ENCODE measurements at regions not wholly inside any gene's neighbourhood (a gene's known extent, or its start where the extent isn't known, plus 50 kb on each side); places are given as distances from the start of the nearest gene placed in this dataset.
"Not testable (repeated sequence)": the region's sequence is repeated elsewhere in the genome, so short reads cannot be mapped to it uniquely, and the experiment has no call there.

DNA sequence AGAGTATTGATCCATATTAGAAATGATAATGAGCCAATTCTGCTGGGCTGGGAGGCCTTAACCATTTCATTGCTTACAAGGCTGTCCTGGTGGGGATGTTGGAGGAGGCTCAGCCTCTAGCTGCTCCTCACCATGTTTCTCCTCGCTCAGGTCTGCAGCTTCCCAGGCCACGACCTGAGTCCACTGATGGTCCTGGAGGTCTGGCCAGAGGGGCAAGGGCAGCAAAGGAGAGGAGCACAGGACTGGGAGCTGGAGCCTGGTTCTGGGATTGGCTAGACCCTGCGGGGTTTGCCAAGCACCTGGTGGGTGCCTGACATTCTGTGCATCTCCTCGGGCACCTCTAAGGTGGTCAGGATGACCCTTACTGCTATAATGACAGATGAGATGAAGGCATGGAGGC is 92.6 kb downstream of the KIF26A start:
- no peak overlapping the region for H3K4me3 Mint-ChIP-seq
- POLR2A ChIA-PET, result no interaction called here
- H3K9me3 Mint-ChIP-seq, result peaks cover 0 to 30% (median 14%) of the 10 kb centered on the region in 9 donors
- no peak for ATAC-seq
- H3K4me1 Mint-ChIP-seq, result peaks cover 9 to 15% (median 12%) of the 10 kb centered on the region in 4 donors
- peaks cover 0 to 19% (median 8%) of the 10 kb centered on the region in 3 donors for H3K36me3 Mint-ChIP-seq
- DNase-seq, result peak in 1 of 10 donors; percentile 54
- peaks cover 0 to 5% (median 0%) of the 10 kb centered on the region in 5 donors for H3K27me3 Mint-ChIP-seq
- H3K27ac Mint-ChIP-seq, result no peak overlapping the region

DNA sequence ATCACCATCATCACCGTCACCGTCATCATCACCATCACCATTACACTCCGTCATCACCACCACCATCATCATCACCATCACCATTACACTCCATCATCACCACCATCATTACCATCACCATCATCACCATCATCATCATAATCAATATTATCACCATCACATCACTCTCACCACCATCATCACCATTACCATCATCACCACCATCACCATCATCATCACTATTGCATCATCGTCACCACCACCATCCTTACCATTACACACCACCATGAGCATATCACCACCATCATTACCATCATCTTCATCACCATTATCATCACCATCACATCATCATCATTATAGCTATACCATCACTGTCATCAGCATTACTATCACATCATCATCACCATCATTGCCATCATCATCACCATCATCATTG is 93.7 kb downstream of the KIF26A start:
- H3K9me3 Mint-ChIP-seq, result peaks cover 0 to 41% (median 20%) of the 10 kb centered on the region in 9 donors
- POLR2A ChIA-PET, result no interaction called here
- no peak for ATAC-seq

DNA sequence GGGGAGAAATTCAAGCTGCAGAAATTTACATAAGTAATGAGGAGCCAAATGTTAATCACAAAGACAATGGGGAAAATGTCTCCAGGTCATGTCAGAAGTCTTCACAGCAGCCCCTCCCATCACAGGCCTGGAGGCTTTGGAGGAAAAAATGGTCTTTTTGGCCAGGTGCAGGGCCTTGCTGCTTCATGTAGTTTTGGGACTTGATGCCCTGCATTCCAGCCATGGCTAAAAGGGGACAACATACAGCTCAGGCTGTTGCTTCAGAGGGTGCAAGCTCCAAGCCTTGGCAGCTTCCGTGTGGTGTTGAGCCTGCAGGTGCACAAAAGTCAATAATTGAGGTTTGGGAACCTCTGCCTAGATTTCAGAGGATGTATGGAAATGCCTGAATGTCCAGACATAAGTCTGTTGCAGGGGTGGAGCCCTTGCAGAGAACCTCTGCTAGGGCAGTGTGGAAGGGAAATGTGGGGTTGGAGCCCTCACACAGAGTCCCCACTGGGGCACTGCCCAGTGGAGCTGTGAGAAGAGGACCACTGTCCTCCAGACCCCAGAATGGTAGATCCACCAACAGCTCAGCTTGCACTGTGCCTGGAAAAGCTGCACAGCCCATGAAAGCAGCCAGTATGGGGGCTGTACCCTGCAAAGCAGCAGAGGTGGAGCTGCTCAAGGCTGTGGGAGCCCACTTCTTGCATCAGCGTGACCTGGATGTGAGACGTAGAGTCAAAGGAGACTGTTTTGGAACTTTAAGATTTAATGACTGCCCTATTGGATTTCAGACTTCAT is 95.8 kb downstream of the KIF26A start:
- Mint-ChIP-seq H3K27me3 (peaks cover 0 to 22% (median 8%) of the 10 kb centered on the region in 5 donors), H3K36me3 (peaks cover 0 to 35% (median 11%) of the 10 kb centered on the region in 3 donors), H3K9me3 (peaks cover 0 to 48% (median 24%) of the 10 kb centered on the region in 9 donors)
- ATAC-seq, H3K4me3 Mint-ChIP-seq, H3K27ac Mint-ChIP-seq, H3K4me1 Mint-ChIP-seq, POLR2A ChIA-PET: not testable (repeated sequence)
- DNase-seq, result peak in 1 of 10 donors; percentile 38

More for the DNA sequence above, 93.7 kb downstream of the KIF26A start:
- peaks cover 8 to 10% (median 8%) of the 10 kb centered on the region in 4 donors for H3K4me1 Mint-ChIP-seq
- H3K27ac Mint-ChIP-seq, result no peak overlapping the region
- DNase-seq, result no peak
- H3K4me3 Mint-ChIP-seq, result no peak overlapping the region
- peaks cover 0 to 10% (median 0%) of the 10 kb centered on the region in 5 donors for H3K27me3 Mint-ChIP-seq
- peaks cover 0 to 28% (median 11%) of the 10 kb centered on the region in 3 donors for H3K36me3 Mint-ChIP-seq

DNA sequence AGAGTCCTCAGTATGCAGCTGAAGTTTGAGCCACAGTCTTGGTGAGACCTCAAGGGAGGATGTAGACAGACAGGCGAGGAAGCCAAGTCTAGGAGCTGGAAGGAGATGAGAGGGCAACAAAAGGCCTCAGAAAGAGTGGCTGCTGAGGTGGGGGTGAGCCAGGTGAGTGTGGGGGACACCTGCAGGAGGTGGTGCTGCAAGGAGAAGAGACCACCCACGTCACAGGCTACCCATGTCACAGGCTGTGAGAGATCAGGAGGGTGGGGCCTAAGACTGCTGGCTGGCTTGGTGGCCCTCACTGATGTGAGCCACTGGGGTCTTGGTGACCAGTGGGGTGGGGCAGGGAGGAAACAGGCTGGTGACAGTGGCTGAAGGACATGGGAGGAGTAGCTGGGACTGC is 97.3 kb downstream of the KIF26A start:
- Mint-ChIP-seq H3K4me3 (no peak overlapping the region), H3K27me3 (peaks cover 0 to 27% (median 16%) of the 10 kb centered on the region in 5 donors), H3K9me3 (peaks cover 0 to 48% (median 24%) of the 10 kb centered on the region in 9 donors), H3K4me1 (peaks cover 0 to 9% (median 0%) of the 10 kb centered on the region in 4 donors), H3K27ac (no peak overlapping the region), H3K36me3 (peaks cover 0 to 35% (median 11%) of the 10 kb centered on the region in 3 donors)
- POLR2A ChIA-PET, result no interaction called here
- DNase-seq (peak in 1 of 10 donors; percentile 53), ATAC-seq (no peak)

DNA sequence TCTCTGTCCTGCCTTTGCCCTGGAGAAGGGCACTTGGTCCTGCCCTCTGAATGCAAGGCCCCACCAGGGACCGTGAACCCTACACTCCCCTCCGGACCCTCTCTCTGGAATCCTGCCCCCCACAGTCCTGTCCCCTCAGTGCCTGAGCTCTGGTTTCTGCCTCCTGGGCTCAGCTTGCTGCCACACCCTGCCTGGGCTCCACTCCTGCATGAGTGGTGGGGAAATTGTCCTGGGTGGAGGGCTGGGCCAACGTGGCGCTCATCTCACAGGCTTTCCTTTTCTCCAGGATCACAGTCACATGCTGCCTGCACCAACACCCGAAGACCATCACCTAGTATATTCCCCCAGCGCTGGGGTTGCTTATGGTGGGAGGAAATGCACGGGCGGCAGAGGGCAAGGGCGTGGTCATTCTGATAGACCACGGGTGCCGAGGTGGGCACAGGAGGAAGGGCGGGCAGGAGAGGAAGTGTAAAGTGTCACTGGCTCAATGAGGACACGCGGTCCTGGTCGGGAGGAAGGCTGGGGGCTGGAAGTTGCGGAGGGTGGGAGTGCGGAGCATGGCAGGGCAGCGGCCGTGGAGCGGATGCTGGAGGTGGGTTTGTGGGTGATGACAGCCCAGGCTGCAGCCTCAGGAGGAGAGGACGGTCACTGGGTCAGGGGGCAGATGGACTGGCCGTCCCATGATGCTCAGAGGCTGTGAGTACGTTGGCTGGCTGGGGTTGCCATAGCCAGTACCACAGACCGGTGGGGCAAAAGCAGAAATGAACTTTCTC is 99.5 kb downstream of the KIF26A start:
- ATAC-seq, result no peak
- Mint-ChIP-seq H3K4me3 (no peak overlapping the region), H3K27me3 (peaks cover 0 to 27% (median 17%) of the 10 kb centered on the region in 5 donors), H3K4me1 (peaks cover 0 to 9% (median 0%) of the 10 kb centered on the region in 4 donors), H3K36me3 (peaks cover 0 to 38% (median 11%) of the 10 kb centered on the region in 3 donors), H3K27ac (no peak overlapping the region), H3K9me3 (peaks cover 0 to 48% (median 24%) of the 10 kb centered on the region in 9 donors)
- peak in 1 of 10 donors; percentile 49 for DNase-seq
- POLR2A ChIA-PET, result no interaction called here

DNA sequence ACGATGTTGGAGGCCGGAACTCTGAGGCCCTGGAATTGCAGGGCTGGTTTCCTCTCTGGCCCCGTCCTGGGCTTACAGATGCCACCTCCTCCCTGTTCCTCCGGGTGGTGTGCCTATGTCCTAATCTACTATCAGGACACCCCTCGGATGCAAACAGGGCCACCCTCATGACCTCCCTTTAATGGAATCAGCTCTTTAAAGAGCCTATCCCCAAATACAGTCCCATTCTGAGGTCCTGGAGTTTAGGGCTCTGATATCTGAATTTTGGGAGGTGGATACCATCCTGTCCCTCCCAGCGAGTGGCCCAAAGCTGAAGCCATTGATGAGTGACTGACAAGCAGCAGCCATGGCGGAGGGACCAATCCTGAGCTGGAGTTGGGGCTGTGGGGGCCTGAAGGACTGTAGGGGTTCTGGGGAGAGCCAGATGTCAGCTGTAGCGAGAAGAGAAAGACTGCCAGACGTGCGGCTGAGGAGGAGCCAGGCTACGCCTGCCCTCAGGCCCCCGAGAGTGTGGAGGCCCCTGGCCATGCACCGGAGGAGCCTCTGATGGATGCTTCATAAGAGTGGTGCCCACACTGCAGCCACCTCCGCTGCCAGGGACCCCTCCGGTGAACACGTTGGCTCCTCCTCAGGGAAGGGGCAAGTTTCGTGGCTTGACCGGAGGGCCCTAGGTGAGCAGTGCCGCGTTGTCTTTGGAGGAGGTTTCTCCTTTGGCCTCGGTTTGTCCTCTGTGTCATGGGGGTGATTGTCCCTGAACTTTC is 100.2 kb downstream of the KIF26A start:
- DNase-seq (peak in 1 of 10 donors; percentile 10), ATAC-seq (no peak)
- Mint-ChIP-seq H3K27ac (no peak overlapping the region), H3K9me3 (peaks cover 0 to 42% (median 21%) of the 10 kb centered on the region in 9 donors), H3K4me1 (peaks cover 0 to 9% (median 0%) of the 10 kb centered on the region in 4 donors), H3K27me3 (peaks cover 0 to 23% (median 17%) of the 10 kb centered on the region in 5 donors), H3K36me3 (peaks cover 0 to 31% (median 10%) of the 10 kb centered on the region in 3 donors), H3K4me3 (no peak overlapping the region)
- POLR2A ChIA-PET, result no interaction called here

DNA sequence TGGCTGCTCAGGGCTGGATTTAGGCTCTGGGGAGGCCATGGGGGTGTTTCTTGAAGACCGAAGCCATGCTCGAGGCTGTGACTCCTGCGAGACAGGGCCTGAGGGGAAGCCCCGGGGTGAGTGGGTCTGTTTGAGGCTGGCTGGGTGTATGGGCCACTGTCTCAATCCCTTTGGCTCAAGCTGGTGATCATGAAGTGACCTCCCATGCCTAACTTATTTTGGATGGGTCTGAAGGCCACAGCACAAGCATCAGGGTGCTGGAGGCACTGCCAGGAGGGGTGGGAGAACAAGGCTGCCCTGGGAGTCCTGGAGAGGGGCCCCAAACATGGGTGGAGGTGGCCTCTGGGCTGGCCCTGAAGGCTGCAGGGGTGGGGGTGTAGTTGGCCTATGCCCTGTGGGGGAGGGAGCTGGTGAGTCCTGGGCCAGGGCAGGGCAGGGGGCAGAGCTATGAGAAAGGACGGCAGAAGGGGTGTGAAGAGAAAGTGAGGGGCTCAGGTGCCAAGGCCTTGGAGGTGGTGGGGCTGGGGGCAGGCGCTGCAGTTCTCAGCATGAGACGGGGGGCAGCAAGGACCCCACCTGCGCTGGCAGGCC is 100.9 kb downstream of the KIF26A start:
- no peak overlapping the region for H3K27ac Mint-ChIP-seq
- POLR2A ChIA-PET, result no interaction called here

DNA sequence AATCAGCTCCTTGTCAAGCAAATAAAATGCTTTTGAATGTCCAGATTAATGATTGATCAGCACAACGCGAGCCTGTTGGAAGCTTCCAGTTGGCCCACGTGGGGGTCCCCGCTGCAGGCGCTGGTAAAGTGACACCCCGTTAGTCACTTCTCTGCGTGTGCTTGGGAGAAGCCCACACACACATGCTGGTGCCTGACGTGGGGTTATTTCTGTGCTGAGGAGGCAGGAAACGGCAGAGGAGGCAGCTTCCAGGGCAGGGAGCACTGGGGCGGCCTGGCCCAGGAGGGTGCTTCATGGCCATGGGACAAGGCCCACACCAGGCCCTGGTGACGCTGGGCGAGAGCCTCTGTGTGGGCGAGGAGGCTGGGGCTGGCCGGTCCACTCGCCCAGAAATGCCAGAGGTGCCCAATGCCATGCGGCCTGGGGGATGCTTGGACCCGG is 101.5 kb downstream of the KIF26A start:
- DNase-seq (peak in 2 of 10 donors; percentile 14 to 35), ATAC-seq (no peak)
- Mint-ChIP-seq H3K4me1 (peaks cover 0 to 9% (median 0%) of the 10 kb centered on the region in 4 donors), H3K4me3 (no peak overlapping the region), H3K9me3 (peaks cover 0 to 29% (median 17%) of the 10 kb centered on the region in 9 donors), H3K36me3 (peaks cover 0 to 27% (median 8%) of the 10 kb centered on the region in 3 donors), H3K27ac (no peak overlapping the region), H3K27me3 (peaks cover 0 to 22% (median 17%) of the 10 kb centered on the region in 5 donors)
- POLR2A ChIA-PET, result no interaction called here

More for the DNA sequence above, 100.9 kb downstream of the KIF26A start:
- Mint-ChIP-seq H3K27me3 (peaks cover 0 to 22% (median 17%) of the 10 kb centered on the region in 5 donors), H3K36me3 (peaks cover 0 to 27% (median 8%) of the 10 kb centered on the region in 3 donors), H3K9me3 (peaks cover 0 to 35% (median 19%) of the 10 kb centered on the region in 9 donors), H3K4me3 (no peak overlapping the region), H3K4me1 (peaks cover 0 to 9% (median 0%) of the 10 kb centered on the region in 4 donors)
- ATAC-seq (no peak), DNase-seq (peak in 1 of 10 donors; percentile 13)

DNA sequence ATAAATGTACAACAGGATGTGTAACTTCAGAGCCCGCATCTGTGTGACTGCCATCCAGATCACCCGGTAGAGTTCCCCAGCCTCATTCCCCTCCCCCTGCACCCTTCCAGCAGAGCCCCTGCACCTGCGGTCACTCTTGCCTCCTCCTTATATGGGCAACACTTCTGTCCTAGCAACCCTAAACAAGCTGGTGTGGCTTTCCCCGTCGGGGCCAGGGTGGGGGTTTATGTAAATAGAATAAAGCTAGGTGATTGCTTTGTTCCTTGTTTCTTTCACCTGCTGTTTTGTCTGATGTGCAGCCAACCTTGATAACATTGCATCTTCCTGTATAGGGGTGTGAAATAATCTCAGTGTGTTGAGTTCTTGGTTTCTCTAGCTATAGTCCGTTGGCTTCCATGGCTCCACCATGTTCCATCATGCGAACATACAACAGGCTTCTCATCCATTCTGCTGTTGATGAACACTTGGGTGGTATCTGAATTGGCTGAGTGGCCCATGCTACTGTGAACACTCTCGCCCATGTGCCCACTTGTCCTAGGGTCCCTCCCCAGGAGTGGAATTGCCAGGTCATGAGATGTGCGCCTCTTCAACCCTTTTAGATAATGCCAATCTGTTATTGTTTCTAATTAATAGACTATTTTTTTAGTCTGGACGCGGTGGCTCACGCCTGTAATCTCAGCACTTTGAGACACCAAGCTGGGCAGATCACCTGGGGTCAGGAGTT is 102.2 kb downstream of the KIF26A start:
- Mint-ChIP-seq H3K27ac (peak overlapping the region in 2 of 10 donors; percentile 18 to 58), H3K4me1 (peaks cover 0 to 7% (median 0%) of the 10 kb centered on the region in 4 donors), H3K9me3 (peaks cover 0 to 24% (median 12%) of the 10 kb centered on the region in 9 donors), H3K36me3 (peaks cover 0 to 23% (median 6%) of the 10 kb centered on the region in 3 donors), H3K27me3 (peaks cover 0 to 22% (median 17%) of the 10 kb centered on the region in 5 donors), H3K4me3 (no peak overlapping the region)
- DNase-seq, result peak in 2 of 10 donors; percentile 15 to 50
- POLR2A ChIA-PET, result no interaction called here
- ATAC-seq, result peak in 1 of 2 donors; percentile 27

DNA sequence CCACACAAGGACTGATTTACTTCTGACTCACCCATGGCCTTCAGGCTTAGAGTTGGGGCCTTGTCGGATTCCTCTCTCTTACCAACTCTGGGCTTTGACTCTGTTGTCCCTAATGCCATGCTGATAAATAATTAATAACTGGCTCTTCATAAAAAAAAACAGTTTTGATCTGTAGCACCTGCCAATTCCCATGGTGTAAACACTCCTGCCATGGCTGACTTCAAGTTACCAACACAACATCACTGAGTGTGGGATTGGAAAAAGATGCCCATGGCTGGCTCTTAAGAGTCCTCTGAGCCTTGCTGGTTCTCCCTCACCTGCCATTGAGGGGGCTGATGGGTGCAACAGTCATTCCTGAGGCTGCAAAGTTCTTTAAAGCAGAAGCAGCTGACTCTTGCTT is 104.8 kb downstream of the KIF26A start:
- Mint-ChIP-seq H3K9me3 (peaks cover 0 to 4% (median 0%) of the 10 kb centered on the region in 9 donors), H3K4me3 (no peak overlapping the region), H3K27me3 (peaks cover 0 to 13% (median 8%) of the 10 kb centered on the region in 5 donors), H3K4me1 (peaks cover 0 to 2% (median 0%) of the 10 kb centered on the region in 4 donors), H3K36me3 (peaks cover 0 to 3% (median 0%) of the 10 kb centered on the region in 3 donors), H3K27ac (no peak overlapping the region)
- ATAC-seq (no peak), DNase-seq (peak in 1 of 10 donors; percentile 3)
- POLR2A ChIA-PET, result no interaction called here

All from naive thymus-derived CD8-positive, alpha-beta T cell (primary cell).